ENCODE measurements at regions not wholly inside any gene's neighbourhood (a gene's known extent, or its start where the extent isn't known, plus 50 kb on each side); places are given as distances from the start of the nearest gene placed in this dataset.

DNA sequence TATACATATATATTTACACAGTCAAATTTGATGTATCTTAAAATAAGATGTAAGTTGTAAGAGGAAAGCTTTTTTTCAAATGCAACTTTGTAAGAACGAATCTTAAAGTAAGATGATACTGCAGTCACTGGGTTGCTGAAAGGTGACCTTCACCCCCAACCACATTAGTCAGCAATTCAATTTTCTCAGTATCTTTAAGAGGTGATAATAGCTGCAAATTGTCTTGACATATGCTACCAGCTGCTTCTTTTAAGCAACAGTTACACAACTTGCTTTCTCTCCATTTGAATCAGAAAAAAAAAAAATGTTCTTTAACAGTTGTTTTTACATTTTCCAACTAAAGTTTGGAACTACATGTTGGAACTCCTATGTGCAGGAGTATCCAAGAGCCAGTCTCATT is 246.6 kb upstream of the CCNG1 start:
- H3K4me1 ChIP-seq = no peaks in the 10 kb centered on the region
- TF ChIP-seq POLR2AphosphoS5 (IDR thresholded peaks at IDR 0.05) = no peak
- no peak for TF ChIP-seq POLR2A (IDR thresholded peaks at IDR 0.05)
- TF ChIP-seq, protein P1, sequence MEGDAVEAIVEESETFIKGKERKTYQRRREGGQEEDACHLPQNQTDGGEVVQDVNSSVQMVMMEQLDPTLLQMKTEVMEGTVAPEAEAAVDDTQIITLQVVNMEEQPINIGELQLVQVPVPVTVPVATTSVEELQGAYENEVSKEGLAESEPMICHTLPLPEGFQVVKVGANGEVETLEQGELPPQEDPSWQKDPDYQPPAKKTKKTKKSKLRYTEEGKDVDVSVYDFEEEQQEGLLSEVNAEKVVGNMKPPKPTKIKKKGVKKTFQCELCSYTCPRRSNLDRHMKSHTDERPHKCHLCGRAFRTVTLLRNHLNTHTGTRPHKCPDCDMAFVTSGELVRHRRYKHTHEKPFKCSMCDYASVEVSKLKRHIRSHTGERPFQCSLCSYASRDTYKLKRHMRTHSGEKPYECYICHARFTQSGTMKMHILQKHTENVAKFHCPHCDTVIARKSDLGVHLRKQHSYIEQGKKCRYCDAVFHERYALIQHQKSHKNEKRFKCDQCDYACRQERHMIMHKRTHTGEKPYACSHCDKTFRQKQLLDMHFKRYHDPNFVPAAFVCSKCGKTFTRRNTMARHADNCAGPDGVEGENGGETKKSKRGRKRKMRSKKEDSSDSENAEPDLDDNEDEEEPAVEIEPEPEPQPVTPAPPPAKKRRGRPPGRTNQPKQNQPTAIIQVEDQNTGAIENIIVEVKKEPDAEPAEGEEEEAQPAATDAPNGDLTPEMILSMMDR (IDR thresholded peaks at IDR 0.05) = no peak
- intact Hi-C loops (cut with DNase I; ENCODE audit: low total_unique reads) = no loop called here
- no peaks in the 10 kb centered on the region for H3K9me3 ChIP-seq
- no peak overlapping the region for H3K27ac ChIP-seq
- H3K36me3 ChIP-seq = no peaks in the 10 kb centered on the region
- H3K4me3 ChIP-seq = no peak overlapping the region
- no peaks in the 10 kb centered on the region for H3K27me3 ChIP-seq
- DNase-seq (ENCODE audit: low spot score in 2 of 2) = no peak

DNA sequence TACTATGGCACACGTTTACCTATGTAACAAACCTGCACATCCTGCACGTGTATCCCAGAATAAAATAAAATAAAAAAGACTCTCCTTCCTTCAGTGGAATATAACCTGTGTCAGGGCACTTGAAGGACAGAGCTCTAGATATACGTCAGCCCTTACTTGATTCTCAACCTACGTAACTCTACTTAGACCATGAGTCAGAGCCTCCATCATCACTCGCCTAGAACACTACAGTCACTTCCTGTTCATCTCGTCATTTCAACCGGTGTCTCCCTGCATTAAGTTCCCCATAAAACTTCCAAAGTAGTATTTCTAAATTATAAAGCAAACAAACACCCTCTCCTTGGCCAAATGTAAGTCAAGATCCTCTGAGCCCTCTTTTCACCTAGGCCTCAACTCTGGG is 243.5 kb upstream of the CCNG1 start:
- no peak for TF ChIP-seq POLR2A (IDR thresholded peaks at IDR 0.05)
- TF ChIP-seq, protein P1 (IDR thresholded peaks at IDR 0.05) = no peak
- no peak for TF ChIP-seq POLR2AphosphoS5 (IDR thresholded peaks at IDR 0.05)
- Histone ChIP-seq H3K27ac (no peak overlapping the region), H3K36me3 (no peaks in the 10 kb centered on the region), H3K9me3 (no peaks in the 10 kb centered on the region), H3K4me3 (no peak overlapping the region), H3K4me1 (no peaks in the 10 kb centered on the region), H3K27me3 (no peaks in the 10 kb centered on the region)
- DNase-seq (ENCODE audit: low spot score in 2 of 2) = no peak
- intact Hi-C loops (cut with DNase I; ENCODE audit: low total_unique reads) = no loop called here

DNA sequence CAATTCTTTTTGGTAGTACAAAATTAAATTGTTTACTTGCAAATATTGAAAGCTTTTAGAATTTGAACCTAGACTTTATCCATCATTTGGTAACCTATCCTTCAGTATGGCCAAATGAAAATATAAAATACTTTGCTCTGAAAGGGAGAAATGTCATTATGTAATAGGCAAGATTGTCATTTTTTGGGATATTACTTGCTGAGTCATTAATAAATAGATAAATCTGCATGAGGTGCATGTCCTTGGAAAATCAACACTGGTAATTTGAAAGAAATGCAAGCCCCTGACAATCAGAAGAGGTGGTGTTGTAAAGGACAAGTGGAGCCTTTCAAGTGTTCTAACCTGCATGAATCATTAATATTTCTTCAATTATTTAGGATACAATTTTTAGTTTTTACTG is 231.8 kb upstream of the CCNG1 start:
- no peaks in the 10 kb centered on the region for H3K9me3 ChIP-seq
- H3K36me3 ChIP-seq = no peaks in the 10 kb centered on the region
- no peak overlapping the region for H3K4me3 ChIP-seq
- TF ChIP-seq POLR2A (IDR thresholded peaks at IDR 0.05) (no peak), POLR2AphosphoS5 (IDR thresholded peaks at IDR 0.05) (no peak)
- TF ChIP-seq, protein P1 (IDR thresholded peaks at IDR 0.05) = no peak
- H3K4me1 ChIP-seq = no peaks in the 10 kb centered on the region
- DNase-seq (ENCODE audit: low spot score in 2 of 2) = no peak
- no peaks in the 10 kb centered on the region for H3K27me3 ChIP-seq
- no peak overlapping the region for H3K27ac ChIP-seq
- intact Hi-C loops (cut with DNase I; ENCODE audit: low total_unique reads) = no loop called here

DNA sequence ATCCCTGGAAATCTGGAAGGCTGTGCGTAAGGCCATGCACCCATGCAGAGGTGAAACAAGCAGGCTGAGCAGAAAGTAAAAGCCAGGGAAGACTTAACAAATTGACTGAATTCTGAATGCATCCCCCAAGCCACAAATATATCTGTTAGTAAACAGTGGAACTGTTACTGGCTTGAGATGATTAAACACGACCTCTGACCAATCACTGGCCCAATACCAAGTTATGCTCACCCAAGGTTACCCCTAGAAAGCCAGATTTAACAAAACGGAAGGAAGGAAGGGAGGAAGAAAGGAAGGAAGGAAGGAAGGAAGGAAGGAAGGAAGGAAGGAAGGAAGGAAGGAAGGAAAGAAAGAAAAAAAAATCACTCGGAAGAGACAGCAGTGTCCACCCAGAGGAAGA is 215.8 kb upstream of the CCNG1 start:
- TF ChIP-seq POLR2AphosphoS5 (IDR thresholded peaks at IDR 0.05) (no peak), POLR2A (IDR thresholded peaks at IDR 0.05) (no peak)
- TF ChIP-seq, protein P1 (IDR thresholded peaks at IDR 0.05) = no peak
- no peaks in the 10 kb centered on the region for H3K9me3 ChIP-seq

DNA sequence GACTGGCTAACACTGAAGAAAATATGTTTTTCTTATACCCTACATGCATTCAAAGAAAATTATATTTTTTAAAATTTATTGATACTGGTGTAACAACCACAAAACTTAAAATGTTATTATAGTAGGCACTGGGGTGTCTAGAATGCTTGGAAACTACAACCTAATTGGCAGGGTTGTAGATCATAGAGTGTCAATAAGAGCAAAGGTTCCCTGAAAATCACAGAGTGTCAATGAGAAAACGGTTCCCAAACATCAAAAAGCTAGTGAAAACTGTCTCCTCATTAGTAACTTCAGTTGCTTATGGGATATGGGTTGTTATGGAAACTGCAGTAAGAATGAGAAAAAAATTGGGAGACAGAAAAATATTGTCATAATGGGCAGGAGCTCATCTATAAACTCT is 214.4 kb upstream of the CCNG1 start:
- Histone ChIP-seq H3K9me3 (no peaks in the 10 kb centered on the region), H3K36me3 (no peaks in the 10 kb centered on the region), H3K27ac (no peak overlapping the region), H3K27me3 (no peaks in the 10 kb centered on the region), H3K4me1 (no peaks in the 10 kb centered on the region), H3K4me3 (no peak overlapping the region)
- no peak for DNase-seq (ENCODE audit: low spot score in 2 of 2)
- TF ChIP-seq POLR2AphosphoS5 (IDR thresholded peaks at IDR 0.05) (no peak), POLR2A (IDR thresholded peaks at IDR 0.05) (no peak)
- TF ChIP-seq, protein P1 (IDR thresholded peaks at IDR 0.05) = no peak
- intact Hi-C loops (cut with DNase I; ENCODE audit: low total_unique reads) = no loop called here

More for the DNA sequence above, 215.8 kb upstream of the CCNG1 start:
- Histone ChIP-seq H3K27ac (no peak overlapping the region), H3K4me1 (no peaks in the 10 kb centered on the region), H3K4me3 (no peak overlapping the region), H3K27me3 (no peaks in the 10 kb centered on the region), H3K36me3 (no peaks in the 10 kb centered on the region)
- intact Hi-C loops (cut with DNase I; ENCODE audit: low total_unique reads) = no loop called here
- no peak for DNase-seq (ENCODE audit: low spot score in 2 of 2)

Measured in breast epithelium (tissue), 4 donors.